GM23338 (cell line): ENCODE measurements at regions not wholly inside any gene's neighbourhood (a gene's known extent, or its start where the extent isn't known, plus 50 kb on each side); places are given as distances from the start of the nearest gene placed in this dataset.
A peak's percentile ranks its signal among the peaks of the same experiment; 100 is the strongest.

ENCODE experiments used
- ATAC-seq: fragments of 200-7000 bp; cut with Tn5 transposase; 3 replicates; pipeline ENCODE4 v1.9.1; 2020
- DNase-seq: peaks from one replicate; pipeline ENCODE4 v3.0.0-alpha.2; 2015; ENCODE audit warnings: low spot score
- H2AFZ ChIP-seq: fragments of 200-600 bp; sonication (generic); 2 replicates; pipeline ENCODE4 v1.8.0; 2016; ENCODE audit warnings: antibody characterized with exemption, mild to moderate bottlenecking, moderate library complexity
- H3F3A ChIP-seq: fragments of 200-600 bp; sonication (generic); replicated peaks from 2 replicates; pipeline ENCODE4 v1.8.0; 2017; ENCODE audit warnings: antibody characterized with exemption, mixed run types, low read depth
- H3K27ac ChIP-seq: fragments of 200-600 bp; sonication (generic); 2 replicates; pipeline ENCODE4 v1.6.1; 2016; ENCODE audit warnings: low read depth
- H3K27me3 ChIP-seq: fragments of 200-600 bp; sonication (generic); 2 replicates; pipeline ENCODE4 v1.8.0; 2016; ENCODE audit warnings: mild to moderate bottlenecking, mixed run types, moderate library complexity; ENCODE audit not compliant: insufficient read depth
- H3K36me3 ChIP-seq: fragments of 200-600 bp; sonication (generic); 2 replicates; pipeline ENCODE4 v1.8.0; 2016; ENCODE audit warnings: mild to moderate bottlenecking; ENCODE audit not compliant: insufficient read depth
- H3K4me1 ChIP-seq: fragments of 200-600 bp; sonication (generic); 2 replicates; pipeline ENCODE4 v1.8.0; 2016; ENCODE audit warnings: mild to moderate bottlenecking, moderate library complexity; ENCODE audit not compliant: insufficient read depth
- H3K4me2 ChIP-seq: fragments of 200-600 bp; sonication (generic); 2 replicates; pipeline ENCODE4 v1.7.1; 2017; ENCODE audit warnings: mixed run types
- H3K4me3 ChIP-seq: fragments of 200-600 bp; sonication (generic); 2 replicates; pipeline ENCODE4 v1.6.1; 2016; ENCODE audit warnings: mixed run types
- H3K79me2 ChIP-seq: fragments of 200-600 bp; sonication (generic); replicated peaks from 2 replicates; pipeline ENCODE4 v1.8.0; 2017; ENCODE audit warnings: mild to moderate bottlenecking; ENCODE audit not compliant: insufficient read depth
- H3K9me2 ChIP-seq: fragments of 200-600 bp; sonication (generic); 2 replicates; pipeline ENCODE4 v1.8.0; 2017; ENCODE audit not compliant: insufficient read depth
- H4K20me1 ChIP-seq: fragments of 200-600 bp; sonication (generic); replicated peaks from 2 replicates; pipeline ENCODE4 v1.8.0; 2017; ENCODE audit warnings: mild to moderate bottlenecking; ENCODE audit not compliant: insufficient read depth
- H3K27ac Mint-ChIP-seq: 2 replicates; pipeline ENCODE4 v1.8.0; 2020; ENCODE audit warnings: inconsistent platforms, mild to moderate bottlenecking, moderate library complexity, mixed read lengths
- H3K27me3 Mint-ChIP-seq: 3 replicates; pipeline ENCODE4 v1.8.0; 2022; ENCODE audit warnings: low read depth, mild to moderate bottlenecking, moderate library complexity, mixed read lengths, inconsistent platforms; ENCODE audit not compliant: insufficient read depth, poor library complexity
- H3K36me3 Mint-ChIP-seq: 3 replicates; pipeline ENCODE4 v1.8.0; 2021; ENCODE audit warnings: low read depth, mild to moderate bottlenecking, inconsistent platforms, moderate library complexity, mixed read lengths
- H3K4me1 Mint-ChIP-seq: 3 replicates; pipeline ENCODE4 v1.8.0; 2020; ENCODE audit warnings: mild to moderate bottlenecking, inconsistent platforms, mixed read lengths
- H3K4me3 Mint-ChIP-seq: 3 replicates; pipeline ENCODE4 v1.8.0; 2021; ENCODE audit warnings: moderate library complexity, mild to moderate bottlenecking, inconsistent platforms, mixed read lengths
- H3K9me3 Mint-ChIP-seq: 3 replicates; pipeline ENCODE4 v1.8.0; 2020; ENCODE audit warnings: moderate library complexity, mild to moderate bottlenecking, inconsistent platforms, mixed read lengths
- CREB1 ChIP-seq: fragments of 250-450 bp; sonication (Bioruptor Pico); IDR thresholded peaks from 2 replicates; pipeline ENCODE4 v1.5.0; 2020; ENCODE audit warnings: low read depth, mild to moderate bottlenecking, moderate library complexity
- EZH2 ChIP-seq: fragments of 200-600 bp; sonication (generic); IDR thresholded peaks from one replicate; pipeline ENCODE4 v1.8.0; 2017; ENCODE audit warnings: antibody characterized with exemption, mild to moderate bottlenecking, low read depth; ENCODE audit not compliant: unreplicated experiment
- EZH2phosphoT487 ChIP-seq: fragments of 200-600 bp; sonication (generic); IDR thresholded peaks from one replicate; pipeline ENCODE4 v1.8.1; 2018; ENCODE audit warnings: antibody characterized with exemption; ENCODE audit not compliant: unreplicated experiment
- JUNB ChIP-seq: IDR thresholded peaks from one replicate; pipeline ENCODE4 v1.6.1; 2016; ENCODE audit warnings: antibody characterized with exemption; ENCODE audit not compliant: unreplicated experiment
- NANOG ChIP-seq: IDR thresholded peaks from 2 replicates; pipeline ENCODE4 v1.6.1; 2016; ENCODE audit warnings: antibody characterized with exemption, borderline replicate concordance
- POLR2AphosphoS5 ChIP-seq: IDR thresholded peaks from 2 replicates; pipeline ENCODE4 v1.6.1; 2016; ENCODE audit warnings: antibody characterized with exemption, low read depth
- STAT1 ChIP-seq: IDR thresholded peaks from one replicate; pipeline ENCODE4 v1.6.1; 2016; ENCODE audit warnings: antibody characterized with exemption; ENCODE audit not compliant: unreplicated experiment
- ZNF114 ChIP-seq: fragments of 250-450 bp; sonication (Bioruptor Pico); IDR thresholded peaks from 2 replicates; pipeline ENCODE4 v1.5.0; 2020; ENCODE audit warnings: mild to moderate bottlenecking, moderate library complexity
- ZNF331 ChIP-seq: fragments of 250-450 bp; sonication (Bioruptor Pico); IDR thresholded peaks from 2 replicates; pipeline ENCODE4 v1.5.0; 2020; ENCODE audit warnings: low read depth, mild to moderate bottlenecking, moderate library complexity
- TF ChIP-seq, protein P1 (sequence below), 2 experiments: fragments of 200-600 bp in 1 of 2; sonication (generic) in 1 of 2; conservative IDR thresholded peaks; 2 replicates each; pipeline versions ENCODE4 v1.5.1 to v1.6.1; 2016 to 2017; ENCODE audit warnings: antibody characterized with exemption in 2 of 2, low read depth in 2 of 2, mild to moderate bottlenecking in 2 of 2, moderate library complexity in 1 of 2
- TF ChIP-seq, protein P2 (sequence below): IDR thresholded peaks from 2 replicates; pipeline ENCODE4 v1.6.1; 2016; ENCODE audit warnings: antibody characterized with exemption
- TF ChIP-seq, protein P3 (sequence below): fragments of 250-450 bp; sonication (Bioruptor Pico); IDR thresholded peaks from 2 replicates; pipeline ENCODE4 v1.5.0; 2020; ENCODE audit warnings: mild to moderate bottlenecking, moderate library complexity
- TF ChIP-seq, protein P4 (sequence below): IDR thresholded peaks from one replicate; pipeline ENCODE4 v1.6.1; 2018; ENCODE audit warnings: antibody characterized with exemption; ENCODE audit not compliant: unreplicated experiment

DNA sequence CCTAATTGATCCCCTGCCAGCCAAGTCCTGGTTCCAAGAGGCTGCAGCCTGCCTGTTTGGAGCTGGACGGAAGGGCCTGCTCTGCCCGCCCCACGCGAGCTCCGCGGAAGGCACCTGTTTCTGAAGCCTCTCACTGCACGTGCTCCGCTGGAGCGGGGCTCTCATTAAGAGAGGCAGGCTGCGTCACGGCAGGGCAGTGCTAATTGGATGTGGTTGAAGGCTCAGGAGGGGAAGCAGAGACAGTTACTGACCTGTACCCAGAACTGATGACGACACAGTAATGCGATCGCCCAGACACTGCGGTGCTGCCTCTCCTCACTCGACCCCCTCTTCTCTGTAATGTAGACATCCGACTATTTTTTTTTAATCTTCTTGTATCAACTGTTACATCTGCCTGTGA lies 411.1 kb upstream of the MGMT start:
- Histone ChIP-seq H3F3A (no peaks in the 10 kb centered on the region), H2AFZ (no peak overlapping the region), H3K27me3 (no peaks in the 10 kb centered on the region), H3K27ac (no peak overlapping the region), H3K36me3 (no peaks in the 10 kb centered on the region), H3K79me2 (no peaks in the 10 kb centered on the region), H3K4me1 (no peaks in the 10 kb centered on the region), H3K4me3 (no peak overlapping the region), H3K4me2 (no peak overlapping the region), H4K20me1 (no peaks in the 10 kb centered on the region), H3K9me2 (peaks cover 5% of the 10 kb centered on the region; the same call in 1 of the 2 replicates)
- Mint-ChIP-seq H3K27ac (no peak overlapping the region), H3K27me3 (peaks cover 8% of the 10 kb centered on the region), H3K9me3 (no peaks in the 10 kb centered on the region), H3K4me1 (no peaks in the 10 kb centered on the region; the same call in 2 of the 3 replicates), H3K36me3 (no peaks in the 10 kb centered on the region), H3K4me3 (no peak overlapping the region)
- ATAC-seq (peak; percentile 44; the same call in 2 of the 3 replicates), DNase-seq (no peak)
- TF ChIP-seq EZH2phosphoT487 (no peak), POLR2AphosphoS5 (no peak), STAT1 (no peak), JUNB (no peak), NANOG (no peak), EZH2 (no peak), CREB1 (CRISPR knock-in tag) (no peak), ZNF331 (no peak), ZNF114 (CRISPR knock-in tag) (no peak)
- TF ChIP-seq, protein P1, sequence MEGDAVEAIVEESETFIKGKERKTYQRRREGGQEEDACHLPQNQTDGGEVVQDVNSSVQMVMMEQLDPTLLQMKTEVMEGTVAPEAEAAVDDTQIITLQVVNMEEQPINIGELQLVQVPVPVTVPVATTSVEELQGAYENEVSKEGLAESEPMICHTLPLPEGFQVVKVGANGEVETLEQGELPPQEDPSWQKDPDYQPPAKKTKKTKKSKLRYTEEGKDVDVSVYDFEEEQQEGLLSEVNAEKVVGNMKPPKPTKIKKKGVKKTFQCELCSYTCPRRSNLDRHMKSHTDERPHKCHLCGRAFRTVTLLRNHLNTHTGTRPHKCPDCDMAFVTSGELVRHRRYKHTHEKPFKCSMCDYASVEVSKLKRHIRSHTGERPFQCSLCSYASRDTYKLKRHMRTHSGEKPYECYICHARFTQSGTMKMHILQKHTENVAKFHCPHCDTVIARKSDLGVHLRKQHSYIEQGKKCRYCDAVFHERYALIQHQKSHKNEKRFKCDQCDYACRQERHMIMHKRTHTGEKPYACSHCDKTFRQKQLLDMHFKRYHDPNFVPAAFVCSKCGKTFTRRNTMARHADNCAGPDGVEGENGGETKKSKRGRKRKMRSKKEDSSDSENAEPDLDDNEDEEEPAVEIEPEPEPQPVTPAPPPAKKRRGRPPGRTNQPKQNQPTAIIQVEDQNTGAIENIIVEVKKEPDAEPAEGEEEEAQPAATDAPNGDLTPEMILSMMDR (conservative IDR thresholded peaks at IDR 0.05; ENCODE audit: low read depth in 2 of 2): no peak
- TF ChIP-seq, protein P2, sequence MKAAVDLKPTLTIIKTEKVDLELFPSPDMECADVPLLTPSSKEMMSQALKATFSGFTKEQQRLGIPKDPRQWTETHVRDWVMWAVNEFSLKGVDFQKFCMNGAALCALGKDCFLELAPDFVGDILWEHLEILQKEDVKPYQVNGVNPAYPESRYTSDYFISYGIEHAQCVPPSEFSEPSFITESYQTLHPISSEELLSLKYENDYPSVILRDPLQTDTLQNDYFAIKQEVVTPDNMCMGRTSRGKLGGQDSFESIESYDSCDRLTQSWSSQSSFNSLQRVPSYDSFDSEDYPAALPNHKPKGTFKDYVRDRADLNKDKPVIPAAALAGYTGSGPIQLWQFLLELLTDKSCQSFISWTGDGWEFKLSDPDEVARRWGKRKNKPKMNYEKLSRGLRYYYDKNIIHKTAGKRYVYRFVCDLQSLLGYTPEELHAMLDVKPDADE: no peak
- TF ChIP-seq, protein P3, sequence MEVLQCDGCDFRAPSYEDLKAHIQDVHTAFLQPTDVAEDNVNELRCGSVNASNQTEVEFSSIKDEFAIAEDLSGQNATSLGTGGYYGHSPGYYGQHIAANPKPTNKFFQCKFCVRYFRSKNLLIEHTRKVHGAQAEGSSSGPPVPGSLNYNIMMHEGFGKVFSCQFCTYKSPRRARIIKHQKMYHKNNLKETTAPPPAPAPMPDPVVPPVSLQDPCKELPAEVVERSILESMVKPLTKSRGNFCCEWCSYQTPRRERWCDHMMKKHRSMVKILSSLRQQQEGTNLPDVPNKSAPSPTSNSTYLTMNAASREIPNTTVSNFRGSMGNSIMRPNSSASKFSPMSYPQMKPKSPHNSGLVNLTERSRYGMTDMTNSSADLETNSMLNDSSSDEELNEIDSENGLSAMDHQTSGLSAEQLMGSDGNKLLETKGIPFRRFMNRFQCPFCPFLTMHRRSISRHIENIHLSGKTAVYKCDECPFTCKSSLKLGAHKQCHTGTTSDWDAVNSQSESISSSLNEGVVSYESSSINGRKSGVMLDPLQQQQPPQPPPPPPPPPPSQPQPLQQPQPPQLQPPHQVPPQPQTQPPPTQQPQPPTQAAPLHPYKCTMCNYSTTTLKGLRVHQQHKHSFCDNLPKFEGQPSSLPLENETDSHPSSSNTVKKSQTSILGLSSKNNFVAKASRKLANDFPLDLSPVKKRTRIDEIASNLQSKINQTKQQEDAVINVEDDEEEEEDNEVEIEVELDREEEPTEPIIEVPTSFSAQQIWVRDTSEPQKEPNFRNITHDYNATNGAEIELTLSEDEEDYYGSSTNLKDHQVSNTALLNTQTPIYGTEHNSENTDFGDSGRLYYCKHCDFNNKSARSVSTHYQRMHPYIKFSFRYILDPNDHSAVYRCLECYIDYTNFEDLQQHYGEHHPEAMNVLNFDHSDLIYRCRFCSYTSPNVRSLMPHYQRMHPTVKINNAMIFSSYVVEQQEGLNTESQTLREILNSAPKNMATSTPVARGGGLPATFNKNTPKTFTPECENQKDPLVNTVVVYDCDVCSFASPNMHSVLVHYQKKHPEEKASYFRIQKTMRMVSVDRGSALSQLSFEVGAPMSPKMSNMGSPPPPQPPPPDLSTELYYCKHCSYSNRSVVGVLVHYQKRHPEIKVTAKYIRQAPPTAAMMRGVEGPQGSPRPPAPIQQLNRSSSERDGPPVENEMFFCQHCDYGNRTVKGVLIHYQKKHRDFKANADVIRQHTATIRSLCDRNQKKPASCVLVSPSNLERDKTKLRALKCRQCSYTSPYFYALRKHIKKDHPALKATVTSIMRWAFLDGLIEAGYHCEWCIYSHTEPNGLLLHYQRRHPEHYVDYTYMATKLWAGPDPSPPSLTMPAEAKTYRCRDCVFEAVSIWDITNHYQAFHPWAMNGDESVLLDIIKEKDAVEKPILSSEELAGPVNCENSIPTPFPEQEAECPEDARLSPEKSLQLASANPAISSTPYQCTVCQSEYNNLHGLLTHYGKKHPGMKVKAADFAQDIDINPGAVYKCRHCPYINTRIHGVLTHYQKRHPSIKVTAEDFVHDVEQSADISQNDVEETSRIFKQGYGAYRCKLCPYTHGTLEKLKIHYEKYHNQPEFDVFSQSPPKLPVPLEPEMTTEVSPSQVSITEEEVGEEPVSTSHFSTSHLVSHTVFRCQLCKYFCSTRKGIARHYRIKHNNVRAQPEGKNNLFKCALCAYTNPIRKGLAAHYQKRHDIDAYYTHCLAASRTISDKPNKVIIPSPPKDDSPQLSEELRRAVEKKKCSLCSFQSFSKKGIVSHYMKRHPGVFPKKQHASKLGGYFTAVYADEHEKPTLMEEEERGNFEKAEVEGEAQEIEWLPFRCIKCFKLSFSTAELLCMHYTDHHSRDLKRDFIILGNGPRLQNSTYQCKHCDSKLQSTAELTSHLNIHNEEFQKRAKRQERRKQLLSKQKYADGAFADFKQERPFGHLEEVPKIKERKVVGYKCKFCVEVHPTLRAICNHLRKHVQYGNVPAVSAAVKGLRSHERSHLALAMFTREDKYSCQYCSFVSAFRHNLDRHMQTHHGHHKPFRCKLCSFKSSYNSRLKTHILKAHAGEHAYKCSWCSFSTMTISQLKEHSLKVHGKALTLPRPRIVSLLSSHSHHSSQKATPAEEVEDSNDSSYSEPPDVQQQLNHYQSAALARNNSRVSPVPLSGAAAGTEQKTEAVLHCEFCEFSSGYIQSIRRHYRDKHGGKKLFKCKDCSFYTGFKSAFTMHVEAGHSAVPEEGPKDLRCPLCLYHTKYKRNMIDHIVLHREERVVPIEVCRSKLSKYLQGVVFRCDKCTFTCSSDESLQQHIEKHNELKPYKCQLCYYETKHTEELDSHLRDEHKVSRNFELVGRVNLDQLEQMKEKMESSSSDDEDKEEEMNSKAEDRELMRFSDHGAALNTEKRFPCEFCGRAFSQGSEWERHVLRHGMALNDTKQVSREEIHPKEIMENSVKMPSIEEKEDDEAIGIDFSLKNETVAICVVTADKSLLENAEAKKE (CRISPR knock-in tag): no peak
- TF ChIP-seq, protein P4, sequence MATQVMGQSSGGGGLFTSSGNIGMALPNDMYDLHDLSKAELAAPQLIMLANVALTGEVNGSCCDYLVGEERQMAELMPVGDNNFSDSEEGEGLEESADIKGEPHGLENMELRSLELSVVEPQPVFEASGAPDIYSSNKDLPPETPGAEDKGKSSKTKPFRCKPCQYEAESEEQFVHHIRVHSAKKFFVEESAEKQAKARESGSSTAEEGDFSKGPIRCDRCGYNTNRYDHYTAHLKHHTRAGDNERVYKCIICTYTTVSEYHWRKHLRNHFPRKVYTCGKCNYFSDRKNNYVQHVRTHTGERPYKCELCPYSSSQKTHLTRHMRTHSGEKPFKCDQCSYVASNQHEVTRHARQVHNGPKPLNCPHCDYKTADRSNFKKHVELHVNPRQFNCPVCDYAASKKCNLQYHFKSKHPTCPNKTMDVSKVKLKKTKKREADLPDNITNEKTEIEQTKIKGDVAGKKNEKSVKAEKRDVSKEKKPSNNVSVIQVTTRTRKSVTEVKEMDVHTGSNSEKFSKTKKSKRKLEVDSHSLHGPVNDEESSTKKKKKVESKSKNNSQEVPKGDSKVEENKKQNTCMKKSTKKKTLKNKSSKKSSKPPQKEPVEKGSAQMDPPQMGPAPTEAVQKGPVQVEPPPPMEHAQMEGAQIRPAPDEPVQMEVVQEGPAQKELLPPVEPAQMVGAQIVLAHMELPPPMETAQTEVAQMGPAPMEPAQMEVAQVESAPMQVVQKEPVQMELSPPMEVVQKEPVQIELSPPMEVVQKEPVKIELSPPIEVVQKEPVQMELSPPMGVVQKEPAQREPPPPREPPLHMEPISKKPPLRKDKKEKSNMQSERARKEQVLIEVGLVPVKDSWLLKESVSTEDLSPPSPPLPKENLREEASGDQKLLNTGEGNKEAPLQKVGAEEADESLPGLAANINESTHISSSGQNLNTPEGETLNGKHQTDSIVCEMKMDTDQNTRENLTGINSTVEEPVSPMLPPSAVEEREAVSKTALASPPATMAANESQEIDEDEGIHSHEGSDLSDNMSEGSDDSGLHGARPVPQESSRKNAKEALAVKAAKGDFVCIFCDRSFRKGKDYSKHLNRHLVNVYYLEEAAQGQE: no peak
